K562 (cell line): ENCODE measurements at regions not wholly inside any gene's neighbourhood (a gene's known extent, or its start where the extent isn't known, plus 50 kb on each side); places are given as distances from the start of the nearest gene placed in this dataset.

Source experiments
- ATAC-seq: fragments of 200-7000 bp; cut with Tn5 transposase; 3 replicates; pipeline ENCODE4 v1.9.1; 2020; ENCODE audit warnings: moderate library complexity
- BruUV-seq: library from RNA; stranded (reverse); fragments of 400-500 nt; replicated peaks from 2 replicates; lab custom pipeline; 2021; lab: Mats Ljungman, UMichigan
- CTCF ChIA-PET: fragments of 300-600 bp; formaldehyde crosslinking; extraction: SDS; loops from one replicate; lab custom pipeline; 2021; ENCODE audit warnings: low intra/inter-chr PET ratio; lab: Yijun Ruan, JAX
- POLR2A ChIA-PET: fragments of 300-600, 350-650 bp; sonication (Branson Sonifier 250); formaldehyde crosslinking; extraction: SDS; loops from one replicate; lab custom pipeline; 2021; ENCODE audit warnings: antibody characterized with exemption, inconsistent platforms; lab: Yijun Ruan, JAX
- DNase-seq, 4 experiments: peaks; one replicate each; pipeline versions ENCODE4 v3.0.0 to v3.0.0-alpha.2; 2011 to 2018; ENCODE audit warnings: low spot score in 3 of 4, mixed read lengths in 3 of 4; ENCODE audit errors: extremely low read depth in 1 of 4
- FAIRE-seq: peaks from 2 replicates; lab custom pipeline; 2011; peaks lifted over from hg19 to GRCh38; lab: Jason Lieb, UNC
- H2AFZ ChIP-seq: 2 replicates; pipeline ENCODE4 v1.6.0; 2011; ENCODE audit warnings: low read depth, low read length, control low read depth, inconsistent platforms
- H3K27ac ChIP-seq: fragments of 200-600 bp; 3 replicates; pipeline ENCODE4 v1.8.0; 2011; ENCODE audit warnings: low read depth, mild to moderate bottlenecking, control low read depth, inconsistent platforms, low read length, moderate library complexity, mixed read lengths; ENCODE audit errors: extremely low read depth
- H3K27me3 ChIP-seq, 2 experiments: fragments of 300-600 bp in 1 of 2; 2 replicates in 1 of 2; 3 replicates in 1 of 2; pipeline versions ENCODE4 v1.6.0 to v1.8.0; 2011; ENCODE audit warnings: inconsistent platforms in 2 of 2, low read length in 2 of 2, mild to moderate bottlenecking in 1 of 2, mixed read lengths in 1 of 2, moderate library complexity in 1 of 2; ENCODE audit not compliant: control insufficient read depth in 2 of 2, insufficient read depth in 2 of 2
- H3K36me3 ChIP-seq: fragments of 300-600 bp; 3 replicates; pipeline ENCODE4 v1.8.0; 2011; ENCODE audit warnings: mild to moderate bottlenecking, low read length, inconsistent platforms; ENCODE audit not compliant: control insufficient read depth, insufficient read depth
- H3K4me1 ChIP-seq, 2 experiments: fragments of 200-600 bp in 1 of 2; replicated peaks in 1 of 2; 2 replicates in 1 of 2; 3 replicates in 1 of 2; pipeline versions ENCODE4 v1.5.1 to v1.8.0; 2011; ENCODE audit warnings: inconsistent platforms in 2 of 2, low read length in 2 of 2, mild to moderate bottlenecking in 1 of 2, mixed read lengths in 1 of 2, moderate library complexity in 1 of 2; ENCODE audit not compliant: control insufficient read depth in 2 of 2, insufficient read depth in 2 of 2
- H3K4me2 ChIP-seq: 2 replicates; pipeline ENCODE4 v1.6.1; 2011; ENCODE audit warnings: low read length, control low read depth, inconsistent platforms, mixed read lengths; ENCODE audit not compliant: insufficient read depth
- H3K4me3 ChIP-seq: fragments of 200-600 bp; sonication (generic), shearing (Covaris generic); 2 replicates; pipeline ENCODE4 v1.5.1; 2016; ENCODE audit warnings: control low read depth, inconsistent platforms
- H3K79me2 ChIP-seq: fragments of 200-600 bp; 3 replicates; pipeline ENCODE4 v1.8.0; 2011; ENCODE audit warnings: low read length, inconsistent platforms; ENCODE audit not compliant: control insufficient read depth, insufficient read depth
- H3K9ac ChIP-seq, 2 experiments: 2 replicates each; pipeline versions ENCODE4 v1.6.0 to v1.6.1; 2011; ENCODE audit warnings: low read depth in 2 of 2, low read length in 2 of 2, control low read depth in 1 of 2, inconsistent platforms in 1 of 2, mild to moderate bottlenecking in 1 of 2, mixed read lengths in 1 of 2; ENCODE audit not compliant: insufficient read depth in 1 of 2
- H3K9me1 ChIP-seq: one replicate; pipeline ENCODE4 v1.6.0; 2011; ENCODE audit warnings: inconsistent platforms, mild to moderate bottlenecking, low read length, moderate library complexity; ENCODE audit not compliant: control insufficient read depth, insufficient read depth
- H3K9me3 ChIP-seq: replicated peaks from 2 replicates; pipeline ENCODE4 v1.5.1; 2011; ENCODE audit warnings: low read depth, low read length, inconsistent platforms; ENCODE audit not compliant: control insufficient read depth, insufficient read depth
- H4K20me1 ChIP-seq: replicated peaks from 2 replicates; pipeline ENCODE4 v1.6.1; 2011; ENCODE audit warnings: low read length, inconsistent platforms, mixed read lengths; ENCODE audit not compliant: control insufficient read depth, insufficient read depth
- KDM1A ChIP-seq, 2 experiments: fragments of 450-650 bp; IDR thresholded peaks; 2 replicates each; pipeline ENCODE4 v1.6.1; 2016; ENCODE audit warnings: mild to moderate bottlenecking in 2 of 2
- NRF1 ChIP-seq, 2 experiments: fragments of 450-650 bp; IDR thresholded peaks in 1 of 2; conservative IDR thresholded peaks in 1 of 2; 2 replicates each; pipeline ENCODE4 v1.6.1; 2014; ENCODE audit warnings: mild to moderate bottlenecking in 2 of 2
- SMAD2 ChIP-seq: fragments of 150-350 bp; IDR thresholded peaks from 2 replicates; pipeline ENCODE4 v1.6.1; 2014; ENCODE audit warnings: low read depth, mild to moderate bottlenecking, low read length
- SPI1 ChIP-seq: IDR thresholded peaks from 2 replicates; pipeline ENCODE4 v1.6.1; 2011; ENCODE audit warnings: low read depth, low read length, control low read depth, borderline replicate concordance
- ZNF282 ChIP-seq: sonication (generic); formaldehyde crosslinking; IDR thresholded peaks from 2 replicates; pipeline ENCODE4 v1.8.1; 2023; ENCODE audit warnings: missing genetic modification reagents
- ZNF507 ChIP-seq: conservative IDR thresholded peaks from 2 replicates; pipeline ENCODE4 v1.6.1; 2017; ENCODE audit warnings: missing genetic modification characterization, missing compliant biosample characterization
- ZNF57 ChIP-seq: fragments of 450-650 bp; formaldehyde crosslinking; IDR thresholded peaks from 2 replicates; pipeline ENCODE4 v1.4.0; 2020; ENCODE audit warnings: mild to moderate bottlenecking, moderate library complexity
- WGBS: fragments of 100-300 bp; shearing (Covaris generic); methylation state at CpG from one replicate; pipeline ENCODE4 v1.1.6; 2016; ENCODE audit warnings: low coverage, mixed read lengths; ENCODE audit not compliant: insufficient coverage; ENCODE audit errors: missing lambda C conversion rate; 5-methylcytosine and 5-hydroxymethylcytosine counted together
- in situ Hi-C: fragments of 300-500 bp; cut with MboI; formaldehyde crosslinking; loops from 4 replicates; pipeline ENCODE4 v1.15.0; 2018; ENCODE audit warnings: inconsistent platforms, mixed read lengths
- intact Hi-C: fragments of 100-400 bp; cut with micrococcal nuclease; formaldehyde crosslinking; loops from 2 replicates; pipeline ENCODE4 v1.14.2; 2022
- TF ChIP-seq, protein P1 (sequence below): sonication (generic); formaldehyde crosslinking; IDR thresholded peaks from 2 replicates; pipeline ENCODE4 v1.8.0; 2022; ENCODE audit warnings: mild to moderate bottlenecking, missing genetic modification reagents

DNA sequence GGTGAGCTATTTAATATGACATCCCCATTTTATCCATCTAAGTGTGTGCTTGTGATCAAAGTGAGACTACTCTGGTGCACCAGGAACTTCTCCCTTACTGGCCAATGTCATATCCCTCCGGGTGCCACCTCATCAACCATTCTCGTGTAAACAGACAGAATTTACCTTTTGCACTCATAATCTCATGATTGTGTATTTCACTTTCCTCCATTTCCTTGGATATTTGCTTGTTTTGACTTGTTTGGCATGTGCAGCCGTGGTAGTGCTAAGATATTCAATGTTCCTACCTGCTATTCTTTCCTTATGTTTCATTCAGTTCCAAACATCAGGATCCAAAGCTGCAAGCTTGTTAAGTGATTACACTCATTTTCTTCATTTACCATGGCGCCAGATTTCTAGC is 280.5 kb upstream of the SP8 start:
- ATAC-seq (no peak), DNase-seq (no peak), FAIRE-seq (no peak)
- no peaks in the 10 kb centered on the region for H3K79me2 ChIP-seq
- POLR2A ChIA-PET: no interaction called here
- H3K36me3 ChIP-seq: no peaks in the 10 kb centered on the region
- no peak overlapping the region for H3K4me2 ChIP-seq
- H3K9me3 ChIP-seq: no peaks in the 10 kb centered on the region
- H4K20me1 ChIP-seq: no peaks in the 10 kb centered on the region
- CTCF ChIA-PET: no interaction called here
- WGBS: 3% methylated on average over 4 of the region's 4 CpGs
- TF ChIP-seq ZNF57 (CRISPR knock-in tag) (no peak), SPI1 (no peak), SMAD2 (no peak), KDM1A (IDR thresholded peaks at IDR 0.05) (no peak), NRF1 (conservative IDR thresholded peaks at IDR 0.05 in 1 of 2, IDR thresholded peaks at IDR 0.05 in 1 of 2) (no peak), ZNF507 (tag) (no peak), ZNF282 (CRISPR knock-in tag) (no peak)
- TF ChIP-seq, protein P1, sequence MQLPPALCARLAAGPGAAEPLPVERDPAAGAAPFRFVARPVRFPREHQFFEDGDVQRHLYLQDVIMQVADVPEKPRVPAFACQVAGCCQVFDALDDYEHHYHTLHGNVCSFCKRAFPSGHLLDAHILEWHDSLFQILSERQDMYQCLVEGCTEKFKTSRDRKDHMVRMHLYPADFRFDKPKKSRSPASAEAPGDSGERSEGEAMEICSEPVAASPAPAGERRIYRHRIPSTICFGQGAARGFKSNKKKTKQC (CRISPR knock-in tag): no peak
- no peaks in the 10 kb centered on the region for H3K27me3 ChIP-seq
- intact Hi-C loops (no loop called here), in situ Hi-C loops (no loop called here)
- H3K9ac ChIP-seq: no peak overlapping the region
- no TSS peak for BruUV-seq
- H3K27ac ChIP-seq: no peak overlapping the region
- no peaks in the 10 kb centered on the region for H3K9me1 ChIP-seq
- no peak overlapping the region for H2AFZ ChIP-seq
- H3K4me3 ChIP-seq: no peak overlapping the region
- H3K4me1 ChIP-seq: no peaks in the 10 kb centered on the region
